ENCODE measurements at regions not wholly inside any gene's neighbourhood (a gene's known extent, or its start where the extent isn't known, plus 50 kb on each side); places are given as distances from the start of the nearest gene placed in this dataset.
"Not testable (repeated sequence)": the region's sequence is repeated elsewhere in the genome, so short reads cannot be mapped to it uniquely, and the experiment has no call there.

- no peaks in the 10 kb centered on the region for H3K36me3 ChIP-seq (ENCODE audit: insufficient read depth, low read length)
- peaks cover 0 to 5% of the 10 kb centered on the region in 2 donors for H3K27me3 Mint-ChIP-seq
- no peaks in the 10 kb centered on the region for H3K4me1 ChIP-seq (ENCODE audit: insufficient read depth, low read length)
- no peaks in the 10 kb centered on the region for H3K9me3 ChIP-seq (ENCODE audit: low read length)
- no peaks in the 10 kb centered on the region for H3K4me1 Mint-ChIP-seq
- no peak overlapping the region for H3K4me3 ChIP-seq (ENCODE audit: low read length)
- DNase-seq = no peak
- ChIA-PET CTCF (no interaction called here), POLR2A (no interaction called here)
- H3K27ac Mint-ChIP-seq = no peak overlapping the region
- no peak overlapping the region for H3K27ac ChIP-seq (ENCODE audit: low read depth, low read length)
- H3K9me3 Mint-ChIP-seq = no peaks in the 10 kb centered on the region
- no peaks in the 10 kb centered on the region for H3K27me3 ChIP-seq (ENCODE audit: insufficient read depth, low read length, poor library complexity, severe bottlenecking)
- H3K4me3 Mint-ChIP-seq = no peak overlapping the region
- H3K36me3 Mint-ChIP-seq = no peaks in the 10 kb centered on the region
Observed at GRCh38 chr4:115222061-115222460, 108.6 kb upstream of the NDST4 start.

DNA sequence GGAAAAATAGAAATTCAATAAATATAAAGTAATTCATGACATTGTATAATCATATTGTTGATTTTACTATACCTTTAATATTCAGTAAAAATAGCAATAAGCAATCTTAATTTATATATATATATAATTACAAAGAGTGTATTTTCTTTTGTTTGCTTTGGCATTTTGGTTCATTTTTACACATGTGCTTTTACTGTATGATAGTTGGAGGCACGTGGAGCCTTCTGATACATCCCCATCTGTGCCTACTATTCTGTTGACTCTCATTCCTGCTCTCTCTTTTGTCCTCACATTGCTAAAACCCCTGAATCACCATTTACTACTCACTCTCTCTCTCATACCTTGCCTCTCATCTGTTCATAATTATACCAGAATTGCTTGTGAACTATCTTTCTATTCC lies 106.4 kb upstream of the NDST4 start:
- no peaks in the 10 kb centered on the region for H3K36me3 Mint-ChIP-seq

GRCh38 chr4:115219315-115219860 lies 106.0 kb upstream of the NDST4 start:
- Mint-ChIP-seq H3K4me3 (no peak overlapping the region), H3K9me3 (peaks cover 0 to 1% (median 0%) of the 10 kb centered on the region in 5 donors), H3K4me1 (no peaks in the 10 kb centered on the region), H3K27me3 (peaks cover 0 to 3% of the 10 kb centered on the region in 2 donors), H3K27ac (no peak overlapping the region), H3K36me3 (no peaks in the 10 kb centered on the region)
- Histone ChIP-seq H3K27me3 (ENCODE audit: insufficient read depth, low read length, poor library complexity, severe bottlenecking) (no peaks in the 10 kb centered on the region), H3K4me1 (ENCODE audit: insufficient read depth, low read length) (no peaks in the 10 kb centered on the region), H3K4me3 (ENCODE audit: low read length) (no peak overlapping the region), H3K9me3 (ENCODE audit: low read length) (no peaks in the 10 kb centered on the region), H3K27ac (ENCODE audit: low read depth, low read length) (no peak overlapping the region), H3K36me3 (ENCODE audit: insufficient read depth, low read length) (no peaks in the 10 kb centered on the region)
- ChIA-PET CTCF (no interaction called here), POLR2A (no interaction called here)
- DNase-seq = no peak

More for the DNA sequence above, 106.4 kb upstream of the NDST4 start:
- peaks cover 0 to 1% (median 0%) of the 10 kb centered on the region in 5 donors for H3K9me3 Mint-ChIP-seq
- no peak overlapping the region for H3K4me3 Mint-ChIP-seq
- H3K9me3 ChIP-seq (ENCODE audit: low read length) = no peaks in the 10 kb centered on the region
- H3K27me3 Mint-ChIP-seq = peaks cover 0 to 3% of the 10 kb centered on the region in 2 donors
- no peaks in the 10 kb centered on the region for H3K4me1 ChIP-seq (ENCODE audit: insufficient read depth, low read length)
- H3K27me3 ChIP-seq (ENCODE audit: insufficient read depth, low read length, poor library complexity, severe bottlenecking) = no peaks in the 10 kb centered on the region
- ChIA-PET CTCF (no interaction called here), POLR2A (no interaction called here)
- no peak overlapping the region for H3K4me3 ChIP-seq (ENCODE audit: low read length)
- H3K27ac ChIP-seq (ENCODE audit: low read depth, low read length) = no peak overlapping the region
- no peak overlapping the region for H3K27ac Mint-ChIP-seq
- no peaks in the 10 kb centered on the region for H3K4me1 Mint-ChIP-seq
- no peaks in the 10 kb centered on the region for H3K36me3 ChIP-seq (ENCODE audit: insufficient read depth, low read length)
- DNase-seq = no peak

DNA sequence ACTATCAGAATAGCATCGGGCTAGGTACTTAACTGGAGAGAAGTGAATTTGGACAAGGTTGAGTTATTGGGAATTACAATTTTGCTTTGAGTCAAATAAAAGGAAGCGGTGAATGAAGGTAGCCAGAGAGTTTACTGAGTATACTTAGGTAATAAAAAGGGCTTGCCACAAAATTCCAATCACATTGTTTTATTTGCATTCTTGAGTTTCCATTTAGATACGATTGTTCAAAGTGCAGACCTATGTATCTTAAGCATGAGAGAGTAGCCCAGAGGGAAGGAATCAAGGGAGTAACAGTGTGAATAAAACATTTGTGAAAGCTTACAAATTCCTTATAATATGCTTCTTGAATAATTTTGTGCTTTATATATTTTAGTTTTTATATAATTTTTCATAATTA lies 102.5 kb upstream of the NDST4 start:
- ChIA-PET CTCF (no interaction called here), POLR2A (no interaction called here)
- H3K27me3 Mint-ChIP-seq = peaks cover 0 to 3% of the 10 kb centered on the region in 2 donors
- no peak overlapping the region for H3K27ac Mint-ChIP-seq
- no peak overlapping the region for H3K4me3 ChIP-seq (ENCODE audit: low read length)
- H3K4me3 Mint-ChIP-seq = no peak overlapping the region
- H3K27ac ChIP-seq (ENCODE audit: low read depth, low read length) = no peak overlapping the region
- no peaks in the 10 kb centered on the region for H3K4me1 ChIP-seq (ENCODE audit: insufficient read depth, low read length)
- no peaks in the 10 kb centered on the region for H3K27me3 ChIP-seq (ENCODE audit: insufficient read depth, low read length, poor library complexity, severe bottlenecking)
- H3K36me3 ChIP-seq (ENCODE audit: insufficient read depth, low read length) = no peaks in the 10 kb centered on the region
- H3K4me1 Mint-ChIP-seq = no peaks in the 10 kb centered on the region
- H3K36me3 Mint-ChIP-seq = no peaks in the 10 kb centered on the region
- no peaks in the 10 kb centered on the region for H3K9me3 ChIP-seq (ENCODE audit: low read length)
- no peak for DNase-seq
- H3K9me3 Mint-ChIP-seq = peaks cover 0 to 1% (median 0%) of the 10 kb centered on the region in 5 donors

- no peaks in the 10 kb centered on the region for H3K36me3 Mint-ChIP-seq
- H3K27ac ChIP-seq (ENCODE audit: low read depth, low read length) = no peak overlapping the region
- H3K9me3 Mint-ChIP-seq = peaks cover 0 to 1% (median 0%) of the 10 kb centered on the region in 5 donors
- H3K27ac Mint-ChIP-seq = no peak overlapping the region
- no peak overlapping the region for H3K4me3 Mint-ChIP-seq
- H3K4me1 Mint-ChIP-seq = no peaks in the 10 kb centered on the region
- no peaks in the 10 kb centered on the region for H3K9me3 ChIP-seq (ENCODE audit: low read length)
- no peaks in the 10 kb centered on the region for H3K27me3 ChIP-seq (ENCODE audit: insufficient read depth, low read length, poor library complexity, severe bottlenecking)
- ChIA-PET CTCF (no interaction called here), POLR2A (no interaction called here)
- H3K27me3 Mint-ChIP-seq = no peaks in the 10 kb centered on the region
- no peak for DNase-seq
- no peak overlapping the region for H3K4me3 ChIP-seq (ENCODE audit: low read length)
- H3K4me1 ChIP-seq (ENCODE audit: insufficient read depth, low read length) = no peaks in the 10 kb centered on the region
- H3K36me3 ChIP-seq (ENCODE audit: insufficient read depth, low read length) = no peaks in the 10 kb centered on the region
Observed at GRCh38 chr4:115213716-115214115, 100.3 kb upstream of the NDST4 start.

- no peaks in the 10 kb centered on the region for H3K27me3 Mint-ChIP-seq
- Histone ChIP-seq H3K36me3 (ENCODE audit: insufficient read depth, low read length) (no peaks in the 10 kb centered on the region), H3K4me3 (ENCODE audit: low read length) (no peak overlapping the region), H3K4me1 (ENCODE audit: insufficient read depth, low read length) (no peaks in the 10 kb centered on the region), H3K27me3 (ENCODE audit: insufficient read depth, low read length, poor library complexity, severe bottlenecking) (no peaks in the 10 kb centered on the region), H3K9me3 (ENCODE audit: low read length) (no peaks in the 10 kb centered on the region), H3K27ac (ENCODE audit: low read depth, low read length) (no peak overlapping the region)
- POLR2A ChIA-PET = no interaction called here
- H3K27ac Mint-ChIP-seq = no peak overlapping the region
- no peak overlapping the region for H3K4me3 Mint-ChIP-seq
- no peaks in the 10 kb centered on the region for H3K36me3 Mint-ChIP-seq
- no peak for DNase-seq
- peaks cover 0 to 3% (median 2%) of the 10 kb centered on the region in 5 donors for H3K9me3 Mint-ChIP-seq
- CTCF ChIA-PET = no interaction called here
- H3K4me1 Mint-ChIP-seq = no peaks in the 10 kb centered on the region
Observed at GRCh38 chr4:115201042-115201330, 87.6 kb upstream of the NDST4 start.

DNA sequence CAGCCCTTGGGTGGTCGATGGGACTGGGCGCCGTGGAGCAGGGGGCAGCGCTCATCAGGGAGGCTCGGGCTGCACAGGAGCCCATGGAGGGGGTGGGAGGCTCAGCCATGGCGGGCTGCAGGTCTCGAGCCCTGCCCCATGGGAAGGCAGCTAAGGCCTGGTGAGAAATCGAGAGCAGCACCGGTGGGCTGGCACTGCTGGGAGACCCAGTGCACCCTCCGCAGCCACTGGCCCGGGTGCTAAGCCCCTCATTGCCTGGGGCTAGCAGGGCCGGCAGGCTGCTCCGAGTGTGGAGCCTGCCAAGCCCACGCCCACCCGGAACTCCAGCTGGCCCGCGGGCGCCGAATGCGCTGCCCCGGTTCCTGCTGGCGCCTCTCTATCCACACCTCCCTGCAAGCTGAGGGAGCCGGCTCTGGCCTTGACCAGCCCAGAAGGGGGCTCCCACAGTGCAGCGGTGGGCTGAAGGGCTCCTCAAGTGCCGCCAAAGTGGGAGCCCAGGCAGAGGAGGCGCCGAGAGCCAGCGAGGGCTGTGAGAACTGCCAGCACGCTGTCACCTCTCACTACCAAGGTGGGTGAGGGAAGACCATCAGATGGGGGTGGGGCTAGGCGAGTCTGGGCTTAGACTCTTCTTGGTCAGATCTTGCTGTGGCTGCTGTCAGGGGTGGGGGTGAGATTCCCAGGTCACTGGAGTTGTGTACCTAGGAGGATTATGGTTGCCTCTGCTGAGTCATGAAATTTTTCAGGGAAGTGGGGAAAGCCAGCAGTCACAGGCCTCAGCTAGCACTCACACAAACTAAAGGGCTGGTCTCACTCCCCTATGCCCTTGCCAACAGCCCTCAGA lies 87.0 kb upstream of the NDST4 start:
- H3K27me3 Mint-ChIP-seq; H3K27ac ChIP-seq (ENCODE audit: low read depth, low read length); DNase-seq; POLR2A ChIA-PET; H3K36me3 Mint-ChIP-seq; H3K4me3 Mint-ChIP-seq; H3K36me3 ChIP-seq (ENCODE audit: insufficient read depth, low read length); H3K9me3 ChIP-seq (ENCODE audit: low read length); H3K4me1 ChIP-seq (ENCODE audit: insufficient read depth, low read length); H3K9me3 Mint-ChIP-seq; CTCF ChIA-PET; H3K27ac Mint-ChIP-seq; H3K4me3 ChIP-seq (ENCODE audit: low read length); H3K4me1 Mint-ChIP-seq; H3K27me3 ChIP-seq (ENCODE audit: insufficient read depth, low read length, poor library complexity, severe bottlenecking): not testable (repeated sequence)

- H3K27ac Mint-ChIP-seq; H3K36me3 ChIP-seq (ENCODE audit: insufficient read depth, low read length); H3K36me3 Mint-ChIP-seq; H3K27ac ChIP-seq (ENCODE audit: low read depth, low read length); H3K4me1 ChIP-seq (ENCODE audit: insufficient read depth, low read length); H3K4me3 Mint-ChIP-seq; H3K4me1 Mint-ChIP-seq; H3K27me3 ChIP-seq (ENCODE audit: insufficient read depth, low read length, poor library complexity, severe bottlenecking); H3K27me3 Mint-ChIP-seq; H3K4me3 ChIP-seq (ENCODE audit: low read length); DNase-seq; H3K9me3 ChIP-seq (ENCODE audit: low read length); POLR2A ChIA-PET; CTCF ChIA-PET; H3K9me3 Mint-ChIP-seq: not testable (repeated sequence)
Observed at GRCh38 chr4:115194612-115195011, 81.2 kb upstream of the NDST4 start.
